SK-N-SH (cell line): ENCODE measurements at regions not wholly inside any gene's neighbourhood (a gene's known extent, or its start where the extent isn't known, plus 50 kb on each side); places are given as distances from the start of the nearest gene placed in this dataset.

Experiments
- CTCF ChIA-PET: fragments of 300-600, 350-600 bp; formaldehyde crosslinking; extraction: SDS; loops from one replicate; lab custom pipeline; 2021; lab: Yijun Ruan, JAX
- POLR2A ChIA-PET: fragments of 350-600 bp; sonication (Branson Sonifier 250); formaldehyde crosslinking; extraction: SDS; loops from one replicate; lab custom pipeline; 2020; ENCODE audit warnings: antibody characterized with exemption, inconsistent platforms; lab: Yijun Ruan, JAX
- DNase-seq: peaks from one replicate; pipeline ENCODE4 v3.0.0; 2012
- H2AFZ ChIP-seq: fragments of 200-600 bp; sonication (generic); 2 replicates; pipeline ENCODE4 v1.8.1; 2016; ENCODE audit warnings: antibody characterized with exemption, mild to moderate bottlenecking, low read depth
- H3F3A ChIP-seq: fragments of 200-600 bp; sonication (generic); replicated peaks from 2 replicates; pipeline ENCODE3; 2016; ENCODE audit warnings: antibody characterized with exemption, mild to moderate bottlenecking; ENCODE audit not compliant: insufficient read depth
- H3K27ac ChIP-seq, 2 experiments: fragments of 200-500 bp in 1 of 2; fragments of 200-600 bp in 1 of 2; sonication (Bioruptor generic) in 1 of 2; sonication (generic), shearing (Covaris generic) in 1 of 2; 2 replicates each; pipeline versions ENCODE4 v1.5.1 to v1.6.1; 2014 to 2016; ENCODE audit warnings: low read depth in 2 of 2, inconsistent platforms in 1 of 2, low read length in 1 of 2, mild to moderate bottlenecking in 1 of 2, mixed read lengths in 1 of 2
- H3K27me3 ChIP-seq: fragments of 200-600 bp; sonication (generic), shearing (Covaris generic); 2 replicates; pipeline ENCODE4 v1.6.1; 2016; ENCODE audit warnings: mixed run types; ENCODE audit not compliant: insufficient read depth
- H3K36me3 ChIP-seq, 2 experiments: fragments of 200-500 bp in 1 of 2; fragments of 200-600 bp in 1 of 2; sonication (Bioruptor generic) in 1 of 2; sonication (generic) in 1 of 2; replicated peaks in 1 of 2; 2 replicates each; pipeline versions ENCODE3 to v1.5.1; 2014 to 2016; ENCODE audit warnings: low read length in 1 of 2, mild to moderate bottlenecking in 1 of 2; ENCODE audit not compliant: insufficient read depth in 2 of 2, control insufficient read depth in 1 of 2
- H3K4me1 ChIP-seq, 2 experiments: fragments of 200-500 bp in 1 of 2; fragments of 200-600 bp in 1 of 2; sonication (Bioruptor generic) in 1 of 2; sonication (generic), shearing (Covaris generic) in 1 of 2; 2 replicates each; pipeline versions ENCODE4 v1.5.1 to v1.6.1; 2014 to 2016; ENCODE audit warnings: low read depth in 1 of 2, low read length in 1 of 2, mixed run types in 1 of 2; ENCODE audit not compliant: insufficient read depth in 2 of 2, control insufficient read depth in 1 of 2
- H3K4me2 ChIP-seq: fragments of 200-600 bp; sonication (generic), shearing (Covaris generic); 2 replicates; pipeline ENCODE4 v1.6.1; 2017; ENCODE audit warnings: mixed run types
- H3K4me3 ChIP-seq, 2 experiments: fragments of 200-500 bp in 1 of 2; fragments of 200-600 bp in 1 of 2; sonication (Bioruptor generic) in 1 of 2; sonication (generic), shearing (Covaris generic) in 1 of 2; 2 replicates each; pipeline versions ENCODE4 v1.5.1 to v1.8.1; 2014 to 2016; ENCODE audit warnings: low read depth in 2 of 2, inconsistent platforms in 1 of 2, low read length in 1 of 2, mild to moderate bottlenecking in 1 of 2, mixed read lengths in 1 of 2, moderate library complexity in 1 of 2
- H3K79me2 ChIP-seq: fragments of 200-600 bp; sonication (generic); 2 replicates; pipeline ENCODE4 v1.8.1; 2017; ENCODE audit warnings: mild to moderate bottlenecking; ENCODE audit not compliant: insufficient read depth
- H3K9ac ChIP-seq: fragments of 200-600 bp; sonication (generic); 2 replicates; pipeline ENCODE4 v1.6.1; 2017; ENCODE audit warnings: mixed run types
- H3K9me2 ChIP-seq: fragments of 200-600 bp; sonication (generic); 2 replicates; pipeline ENCODE4 v1.6.1; 2017; ENCODE audit warnings: mixed run types
- H3K9me3 ChIP-seq: fragments of 200-600 bp; sonication (generic); 2 replicates; pipeline ENCODE4 v1.6.1; 2017; ENCODE audit warnings: mixed run types, mild to moderate bottlenecking, moderate library complexity
- H4K20me1 ChIP-seq: fragments of 200-600 bp; sonication (generic); 2 replicates; pipeline ENCODE4 v1.6.1; 2017; ENCODE audit warnings: mild to moderate bottlenecking, mixed run types; ENCODE audit not compliant: insufficient read depth
- CTCF ChIP-seq: fragments of 200-600 bp; sonication (generic); IDR thresholded peaks from 2 replicates; pipeline ENCODE4 v1.6.1; 2017; ENCODE audit warnings: antibody characterized with exemption, mild to moderate bottlenecking, moderate library complexity
- ELF1 ChIP-seq: IDR thresholded peaks from 2 replicates; pipeline ENCODE4 v1.4.0; 2012
- EZH2phosphoT487 ChIP-seq: fragments of 200-600 bp; sonication (generic); IDR thresholded peaks from 2 replicates; pipeline ENCODE4 v1.6.1; 2017; ENCODE audit warnings: low read depth, mixed run types, mild to moderate bottlenecking, antibody characterized with exemption, moderate library complexity, borderline replicate concordance
- FOSL2 ChIP-seq: IDR thresholded peaks from 2 replicates; pipeline ENCODE4 v1.4.0; 2012; ENCODE audit warnings: low read depth, mild to moderate bottlenecking, moderate library complexity, borderline replicate concordance
- FOXM1 ChIP-seq: IDR thresholded peaks from 2 replicates; pipeline ENCODE4 v1.4.0; 2012; ENCODE audit warnings: low read depth, mild to moderate bottlenecking
- GATA2 ChIP-seq: sonication (generic); formaldehyde crosslinking; IDR thresholded peaks from 2 replicates; pipeline ENCODE4 v1.5.0; 2020; ENCODE audit warnings: mild to moderate bottlenecking, missing genetic modification reagents
- JUND ChIP-seq: IDR thresholded peaks from 2 replicates; pipeline ENCODE4 v1.4.0; 2012
- MAX ChIP-seq: IDR thresholded peaks from 2 replicates; pipeline ENCODE4 v1.4.0; 2012; ENCODE audit warnings: low read depth
- MEF2A ChIP-seq: IDR thresholded peaks from 2 replicates; pipeline ENCODE4 v1.4.0; 2012; ENCODE audit warnings: low read depth, borderline replicate concordance
- NFIC ChIP-seq: IDR thresholded peaks from 2 replicates; pipeline ENCODE4 v1.4.0; 2012; ENCODE audit warnings: borderline replicate concordance
- PBX3 ChIP-seq: IDR thresholded peaks from 2 replicates; pipeline ENCODE4; 2012
- POLR2AphosphoS5 ChIP-seq: IDR thresholded peaks from 2 replicates; pipeline ENCODE4 v1.6.1; 2012; ENCODE audit warnings: low read depth, low read length
- RAD21 ChIP-seq: IDR thresholded peaks from 2 replicates; pipeline ENCODE4 v1.6.1; 2012; ENCODE audit warnings: mild to moderate bottlenecking, low read length
- RCOR1 ChIP-seq: fragments of 150-350 bp; IDR thresholded peaks from 2 replicates; pipeline ENCODE4 v1.6.1; 2017; ENCODE audit warnings: antibody characterized with exemption, low read length
- SIN3A ChIP-seq: IDR thresholded peaks from 2 replicates; pipeline ENCODE4 v1.6.1; 2012; ENCODE audit warnings: low read depth, mild to moderate bottlenecking, low read length, moderate library complexity, borderline replicate concordance
- SMC3 ChIP-seq: IDR thresholded peaks from 2 replicates; pipeline ENCODE4 v1.6.1; 2012; ENCODE audit warnings: low read depth, low read length, improper control_type of control experiment
- TAF1 ChIP-seq: IDR thresholded peaks from 2 replicates; pipeline ENCODE4 v1.6.1; 2012; ENCODE audit warnings: low read depth, mild to moderate bottlenecking, low read length, moderate library complexity, borderline replicate concordance
- USF2 ChIP-seq: fragments of 150-350 bp; IDR thresholded peaks from 2 replicates; pipeline ENCODE4 v1.6.1; 2017; ENCODE audit warnings: antibody characterized with exemption, low read length, low read depth, borderline replicate concordance
- ZBTB33 ChIP-seq: IDR thresholded peaks from 2 replicates; pipeline ENCODE4 v1.4.0; 2012; ENCODE audit warnings: low read depth, borderline replicate concordance
- WGBS: methylation state at CpG from one replicate; pipeline ENCODE4 v1.1.6; 2017; ENCODE audit warnings: low lambda C conversion rate; 5-methylcytosine and 5-hydroxymethylcytosine counted together

- no peak for DNase-seq
- no peaks in the 10 kb centered on the region for H3K27me3 ChIP-seq
- 73% methylated on average over 5 of the region's 5 CpGs for WGBS
- H3K9me3 ChIP-seq: no peaks in the 10 kb centered on the region
- H3K4me2 ChIP-seq: no peak overlapping the region
- H3K79me2 ChIP-seq: no peaks in the 10 kb centered on the region
- ChIA-PET CTCF (interaction anchor here (1.6 kb wide), 1 partner anchor 10 kb away, joined by 5 read pairs; no protein-coding TSS in a partner anchor), POLR2A (no interaction called here)
- no peak overlapping the region for H3K27ac ChIP-seq
- no peaks in the 10 kb centered on the region for H3F3A ChIP-seq
- no peaks in the 10 kb centered on the region for H3K36me3 ChIP-seq
- no peaks in the 10 kb centered on the region for H3K9me2 ChIP-seq
- H3K4me1 ChIP-seq: peaks cover 5 to 6% of the 10 kb centered on the region in 2 experiments; a peak in 2 of 4 replicates
- no peak overlapping the region for H2AFZ ChIP-seq
- H3K4me3 ChIP-seq: no peak overlapping the region
- TF ChIP-seq PBX3 (no peak), SIN3A (no peak), CTCF (no peak), POLR2AphosphoS5 (no peak), ZBTB33 (no peak), EZH2phosphoT487 (no peak), FOXM1 (no peak), JUND (no peak), MEF2A (no peak), MAX (no peak)
- no peaks in the 10 kb centered on the region for H4K20me1 ChIP-seq
- no peak overlapping the region for H3K9ac ChIP-seq
Observed at GRCh38 chr13:80559944-80560343, 219.0 kb upstream of the SPRY2 start.

- Histone ChIP-seq H3K36me3 (no peaks in the 10 kb centered on the region), H3K27me3 (no peaks in the 10 kb centered on the region), H3K9me2 (no peaks in the 10 kb centered on the region), H3K9me3 (no peaks in the 10 kb centered on the region), H3F3A (no peaks in the 10 kb centered on the region), H3K4me3 (no peak overlapping the region), H3K4me2 (no peak overlapping the region), H2AFZ (no peak overlapping the region), H3K9ac (no peak overlapping the region), H3K79me2 (no peaks in the 10 kb centered on the region), H3K4me1 (peaks cover 6% of the 10 kb centered on the region in 2 experiments; a peak in 2 of 4 replicates), H4K20me1 (no peaks in the 10 kb centered on the region), H3K27ac (no peak overlapping the region)
- CTCF ChIA-PET: no interaction called here
- WGBS: 80% methylated on average over 4 of the region's 4 CpGs
- DNase-seq: no peak
- POLR2A ChIA-PET: no interaction called here
- TF ChIP-seq RCOR1 (no peak), USF2 (no peak), SMC3 (no peak), TAF1 (no peak), MEF2A (no peak), RAD21 (no peak), SIN3A (no peak), FOSL2 (no peak), MAX (no peak), ELF1 (no peak), GATA2 (CRISPR knock-in tag) (no peak), NFIC (no peak), PBX3 (no peak)
Observed at GRCh38 chr13:80558074-80558473, 217.1 kb upstream of the SPRY2 start.
